HG03520 (cell line): ENCODE measurements at regions not wholly inside any gene's neighbourhood (a gene's known extent, or its start where the extent isn't known, plus 50 kb on each side); places are given as distances from the start of the nearest gene placed in this dataset.

Experiments used
- ATAC-seq: cut with Tn5 transposase; IDR thresholded peaks from one replicate; pipeline ENCODE4 v1.9.1; 2021; ENCODE audit warnings: mild to moderate bottlenecking, moderate library complexity; ENCODE audit not compliant: unreplicated experiment

GRCh38 chr22:48975316-48975741 lies 852.3 kb downstream of the BRD1 start:
- ATAC-seq = no peak

- ATAC-seq = no peak
Measured at GRCh38 chr22:48974443-48975315, 853.0 kb downstream of the BRD1 start.

DNA sequence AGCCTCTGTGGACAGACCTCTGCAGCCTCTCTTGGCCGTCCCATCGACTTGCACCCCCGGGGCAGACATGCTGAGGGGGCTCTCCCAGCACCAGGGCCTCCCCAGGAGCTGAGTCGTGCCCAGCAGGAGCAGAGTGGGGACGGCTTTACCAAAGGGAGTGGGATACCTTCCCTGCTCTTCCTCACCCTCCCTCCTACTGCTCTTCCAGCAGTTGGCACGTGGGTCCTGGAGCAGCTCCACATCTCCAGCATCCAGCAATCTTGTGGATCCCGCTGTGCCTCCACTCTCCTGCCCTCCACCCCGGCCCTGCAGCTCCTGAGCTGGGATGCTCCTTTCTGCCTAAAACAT lies 854.0 kb downstream of the BRD1 start:
- no peak for ATAC-seq

DNA sequence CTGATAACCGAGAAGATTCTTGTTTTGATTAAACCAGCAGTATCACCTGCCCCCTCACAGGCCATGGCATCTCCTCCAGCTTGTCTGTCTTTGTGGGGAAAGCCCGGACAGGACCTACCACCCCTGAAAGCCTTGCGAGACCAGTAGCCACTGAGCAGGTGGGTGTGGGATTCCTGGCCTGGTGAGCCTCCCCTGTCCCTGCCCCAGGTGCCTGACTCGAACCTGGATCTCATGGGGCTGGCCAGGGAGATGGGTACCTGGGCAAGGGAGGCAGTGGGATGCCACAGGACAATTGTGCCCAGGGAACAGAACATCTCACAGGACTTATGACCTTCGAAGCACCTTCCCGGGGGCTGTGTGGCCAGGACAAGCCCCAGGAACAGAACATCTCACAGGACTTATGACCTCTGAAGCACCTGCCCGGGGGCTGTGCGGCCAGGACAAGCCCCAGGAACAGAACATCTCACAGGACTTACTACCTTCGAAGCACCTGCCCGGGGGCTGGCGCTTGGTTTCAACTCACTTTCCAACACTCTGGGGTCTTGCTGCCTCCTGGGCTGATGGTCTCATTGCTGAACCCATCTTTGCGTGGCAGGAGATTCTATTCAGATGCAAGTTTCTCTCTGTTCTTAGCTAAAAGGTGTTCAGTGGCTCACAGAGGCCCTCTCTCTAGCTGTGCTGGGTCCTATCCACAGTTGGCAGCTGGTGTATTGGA lies 854.5 kb downstream of the BRD1 start:
- no peak for ATAC-seq

- no peak for ATAC-seq
Measured at GRCh38 chr22:48968201-48968959, 859.3 kb downstream of the BRD1 start.

GRCh38 chr22:48963405-48963804 lies 864.3 kb downstream of the BRD1 start:
- ATAC-seq = no peak

- ATAC-seq = no peak
Measured at GRCh38 chr22:48961705-48962104, 866.0 kb downstream of the BRD1 start.

DNA sequence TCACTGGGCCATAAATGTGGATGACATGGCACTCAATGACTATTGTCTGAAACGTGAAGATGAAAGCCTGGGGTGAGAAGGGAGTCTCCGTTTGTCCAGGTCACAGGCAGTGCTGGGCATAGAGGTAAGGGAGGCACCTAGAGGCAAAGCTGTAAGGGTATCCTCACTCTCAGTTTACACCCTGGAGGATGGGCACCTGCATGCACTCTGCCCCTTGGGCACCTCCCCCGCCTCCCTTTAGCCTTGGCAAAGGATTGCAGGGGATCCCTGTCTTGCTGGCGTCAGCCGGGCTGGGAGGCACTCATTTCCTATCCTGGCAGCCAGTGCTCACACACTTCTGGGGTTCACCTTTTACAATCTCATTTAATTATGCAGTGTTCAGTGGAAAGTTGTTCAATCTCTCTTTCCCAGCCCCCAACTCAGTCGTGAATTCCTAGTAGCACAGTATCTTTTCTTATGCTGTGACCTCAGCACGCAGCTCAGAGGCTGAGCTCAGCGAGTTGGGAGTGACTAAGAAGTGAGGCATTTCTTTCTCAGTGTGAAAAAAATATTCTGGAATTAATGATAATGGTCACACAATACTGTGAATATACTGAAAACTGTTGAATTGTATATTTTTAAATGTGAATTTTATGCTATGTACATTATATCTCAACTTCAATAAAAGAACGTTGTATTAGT lies 866.6 kb downstream of the BRD1 start:
- no peak for ATAC-seq

DNA sequence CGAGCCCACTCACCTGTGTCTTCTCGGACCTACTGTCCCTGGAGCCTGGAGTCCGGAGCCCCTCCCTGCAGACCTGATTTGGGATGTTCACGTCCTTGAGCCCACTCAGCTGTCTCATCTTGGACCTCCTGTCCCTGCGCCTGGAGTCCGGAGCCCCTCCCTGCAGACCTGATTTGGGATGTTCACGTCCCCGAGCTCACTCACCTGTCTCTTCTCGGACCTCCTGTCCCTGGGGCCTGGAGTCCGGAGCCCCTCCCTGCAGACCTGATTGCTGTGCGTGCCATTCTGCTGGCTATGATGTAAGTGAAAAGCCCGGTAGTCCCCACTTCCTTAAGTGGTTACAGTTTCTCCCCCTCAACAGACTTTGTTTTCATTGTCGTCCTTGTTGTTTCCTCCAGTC lies 867.1 kb downstream of the BRD1 start:
- no peak for ATAC-seq

GRCh38 chr22:48959496-48959895 lies 868.2 kb downstream of the BRD1 start:
- no peak for ATAC-seq

DNA sequence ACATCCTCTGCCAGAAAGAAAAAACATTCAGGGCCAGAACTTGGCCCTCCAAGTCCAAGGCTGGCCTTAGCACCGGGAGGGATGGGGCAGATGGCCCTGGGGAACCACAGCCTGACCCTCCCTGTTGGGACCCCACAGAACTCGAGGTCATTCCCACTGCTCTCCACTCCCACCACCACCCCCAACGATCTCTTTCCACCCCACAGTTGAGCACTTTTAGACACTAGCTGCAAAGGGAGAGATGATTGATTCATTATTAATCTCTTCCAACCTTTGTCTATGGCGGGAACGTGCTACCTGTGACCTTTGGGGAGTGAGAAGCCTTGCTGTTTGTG lies 869.7 kb downstream of the BRD1 start:
- no peak for ATAC-seq

DNA sequence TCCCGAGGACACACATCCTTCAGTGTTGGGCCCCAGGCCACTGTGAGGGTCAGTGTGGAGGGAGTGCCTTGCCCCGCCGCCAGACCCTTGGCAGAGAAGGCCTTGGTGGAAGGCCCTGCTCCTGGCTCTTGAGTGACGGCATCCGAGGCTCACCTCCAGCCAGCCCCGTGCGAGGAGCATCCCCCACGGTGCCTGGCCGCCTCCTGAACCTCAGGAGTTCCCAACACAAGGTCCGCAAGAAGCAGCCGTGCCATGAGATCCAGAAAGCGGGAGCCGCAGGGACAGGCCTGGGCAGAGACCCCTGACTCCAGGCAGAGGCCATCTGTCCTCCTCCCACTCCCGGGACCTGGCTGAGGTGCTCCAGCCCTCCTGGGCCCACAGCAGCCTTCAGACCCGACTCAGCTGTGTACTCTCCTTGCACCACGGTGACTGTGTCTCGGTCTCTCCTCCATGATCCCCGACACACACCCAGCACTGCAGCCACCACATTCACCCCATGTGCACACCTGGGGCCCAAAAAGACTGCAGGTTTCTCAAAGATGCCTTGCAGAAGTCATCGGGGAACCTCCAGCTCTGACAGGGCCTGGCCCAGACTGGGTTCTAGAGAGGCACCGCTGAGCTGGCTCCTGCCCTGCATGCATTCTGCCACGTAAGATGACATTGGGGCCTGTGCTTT lies 870.2 kb downstream of the BRD1 start:
- ATAC-seq = no peak

GRCh38 chr22:48955351-48956311 lies 872.0 kb downstream of the BRD1 start:
- no peak for ATAC-seq

- ATAC-seq = no peak
Measured at GRCh38 chr22:48954781-48955311, 872.8 kb downstream of the BRD1 start.

DNA sequence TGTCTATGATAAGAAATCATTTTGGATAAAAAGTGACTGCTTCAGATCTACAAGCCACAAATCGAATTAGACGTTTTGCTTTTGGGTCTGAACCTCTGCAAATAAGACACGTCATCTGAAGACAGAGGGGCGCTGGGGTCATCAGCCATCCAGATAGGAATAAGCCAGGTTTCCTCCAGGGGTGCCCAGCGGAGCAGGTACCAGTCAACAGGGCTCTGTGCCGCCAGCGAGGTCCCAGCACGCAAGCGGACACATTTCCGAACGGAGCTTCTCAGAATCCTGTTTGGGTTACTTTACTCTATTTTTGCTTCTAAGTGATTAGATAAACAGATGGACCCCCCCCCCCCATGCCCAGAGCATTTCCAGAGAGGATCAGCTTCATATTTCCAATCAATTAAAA lies 873.8 kb downstream of the BRD1 start:
- ATAC-seq = no peak

- ATAC-seq = no peak
Measured at GRCh38 chr22:48953103-48953720, 874.5 kb downstream of the BRD1 start.

- ATAC-seq = no peak
Measured at GRCh38 chr22:48952256-48953102, 875.2 kb downstream of the BRD1 start.

DNA sequence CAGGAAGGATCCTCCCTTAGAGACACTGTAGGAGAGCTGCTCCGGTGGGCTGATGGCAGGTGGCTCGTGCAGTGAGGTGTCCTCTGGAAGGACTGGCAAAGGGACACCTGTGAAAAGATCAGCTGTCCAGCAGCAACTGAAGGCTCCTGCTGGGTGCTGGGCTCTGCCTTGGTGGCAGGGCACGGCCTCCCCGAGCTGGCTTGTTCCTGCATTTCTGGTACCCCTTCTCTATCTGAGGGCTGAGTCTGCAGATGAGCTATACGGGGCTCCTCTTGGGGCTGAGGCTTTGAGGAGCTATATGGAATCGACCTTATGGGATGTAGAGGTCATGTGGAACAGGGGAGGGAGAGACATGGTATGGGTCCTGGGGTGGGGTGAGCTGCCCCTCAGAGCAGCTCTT lies 875.8 kb downstream of the BRD1 start:
- no peak for ATAC-seq
